Small intestine (tissue), 7 donors: ENCODE measurements at regions not wholly inside any gene's neighbourhood (a gene's known extent, or its start where the extent isn't known, plus 50 kb on each side); places are given as distances from the start of the nearest gene placed in this dataset.

Source experiments
- DNase-seq, 2 donors: peaks; one replicate each; pipeline versions ENCODE4 v3.0.0 to v3.0.0-alpha.2; 2013
- FAIRE-seq: peaks from 2 replicates; lab custom pipeline; 2012; peaks lifted over from hg19 to GRCh38; lab: Jason Lieb, UNC
- H3K27ac ChIP-seq, 3 donors: one replicate each; pipeline ENCODE4 v1.5.1; 2013; ENCODE audit warnings: low read length in 2 of 3, mild to moderate bottlenecking in 2 of 3, control low read depth in 1 of 3, inconsistent platforms in 1 of 3, low read depth in 1 of 3, moderate library complexity in 1 of 3
- H3K27me3 ChIP-seq, 3 donors: one replicate each; pipeline ENCODE4 v1.6.1; 2013; ENCODE audit warnings: low read length in 3 of 3, inconsistent platforms in 1 of 3; ENCODE audit not compliant: control insufficient read depth in 3 of 3, insufficient read depth in 3 of 3
- H3K36me3 ChIP-seq, 3 donors: one replicate each; pipeline ENCODE4 v1.6.1; 2013; ENCODE audit warnings: low read length in 3 of 3, inconsistent platforms in 1 of 3, low read depth in 1 of 3, mild to moderate bottlenecking in 1 of 3, moderate library complexity in 1 of 3; ENCODE audit not compliant: control insufficient read depth in 3 of 3, insufficient read depth in 2 of 3
- H3K4me1 ChIP-seq, 3 donors: one replicate each; pipeline ENCODE4 v1.6.1; 2013; ENCODE audit warnings: low read length in 2 of 3, inconsistent platforms in 1 of 3, low read depth in 1 of 3, mild to moderate bottlenecking in 1 of 3, moderate library complexity in 1 of 3; ENCODE audit not compliant: control insufficient read depth in 3 of 3, insufficient read depth in 2 of 3
- H3K4me3 ChIP-seq, 3 donors: one replicate each; pipeline ENCODE4 v1.5.1; 2013; ENCODE audit warnings: low read length in 3 of 3, control low read depth in 1 of 3, inconsistent platforms in 1 of 3, low read depth in 1 of 3, mild to moderate bottlenecking in 1 of 3, moderate library complexity in 1 of 3
- H3K9me3 ChIP-seq, 2 donors: one replicate each; pipeline ENCODE4 v1.6.1; 2013; ENCODE audit warnings: low read depth in 1 of 2, low read length in 1 of 2; ENCODE audit not compliant: control insufficient read depth in 2 of 2, insufficient read depth in 1 of 2
- WGBS, 3 donors: extraction: QIAGEN DNeasy Blood & Tissue Kit; methylation state at CpG; one replicate each; pipeline ENCODE4 v1.1.7; 2013; 5-methylcytosine and 5-hydroxymethylcytosine counted together
- donor health status: healthy with polysubstance abuse.
- donor health status: control.
- donor health status: control.
- donor health status: Bipolar disorder and iron deficiency.
- donor health status: healthy.

DNA sequence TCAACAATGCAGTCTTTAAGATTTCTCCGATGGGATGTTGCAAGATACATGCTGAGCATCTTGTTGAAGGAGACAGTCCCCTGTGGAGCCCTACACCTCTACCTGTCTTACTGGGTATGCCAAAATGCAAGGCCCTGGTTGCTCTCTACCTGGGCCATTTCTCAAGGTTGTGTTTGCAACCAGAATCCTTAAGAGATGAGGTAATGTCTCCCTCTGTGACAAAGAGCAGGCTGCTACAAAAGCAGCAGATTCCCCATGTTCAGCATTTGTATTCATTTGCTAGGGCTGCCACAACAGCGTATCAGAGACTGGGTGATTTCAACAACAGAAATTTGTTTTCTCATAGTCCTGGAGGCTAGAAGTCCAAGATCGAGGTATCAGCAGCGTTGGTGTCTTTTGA is 138.4 kb upstream of the RPS23 start:
- FAIRE-seq: no peak
- H3K36me3 ChIP-seq: no peaks in the 10 kb centered on the region

DNA sequence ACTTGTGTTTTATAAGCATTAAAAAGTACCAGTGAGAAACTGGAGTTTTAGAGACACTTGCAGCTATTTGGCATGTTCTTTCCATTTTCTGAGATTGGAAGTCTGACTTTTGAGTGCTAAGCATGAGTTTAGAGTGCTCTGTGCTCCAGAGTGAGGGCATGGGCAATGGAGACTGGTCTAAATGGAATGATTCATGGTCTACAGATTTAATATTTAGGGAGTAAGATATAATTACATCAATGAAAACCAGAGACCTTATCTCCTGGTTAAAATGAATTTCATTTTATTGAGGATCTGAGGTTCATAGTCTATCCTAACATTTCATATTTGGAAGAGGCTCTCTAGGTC is 135.9 kb upstream of the RPS23 start:
- no peaks in the 10 kb centered on the region for H3K36me3 ChIP-seq
- H3K9me3 ChIP-seq: no peaks in the 10 kb centered on the region
- no peak overlapping the region for H3K27ac ChIP-seq
- FAIRE-seq (no peak), DNase-seq (no peak)
- H3K27me3 ChIP-seq: no peaks in the 10 kb centered on the region
- H3K4me3 ChIP-seq: no peak overlapping the region
- H3K4me1 ChIP-seq: peaks cover 1 to 10% (median 3%) of the 10 kb centered on the region in 3 donors

More for the DNA sequence above, 138.4 kb upstream of the RPS23 start:
- Histone ChIP-seq H3K27ac (no peak overlapping the region), H3K9me3 (no peaks in the 10 kb centered on the region), H3K4me3 (no peak overlapping the region), H3K27me3 (no peaks in the 10 kb centered on the region), H3K4me1 (peaks cover 1 to 10% (median 3%) of the 10 kb centered on the region in 3 donors)
- WGBS, 3 donors: 67 to 81% (median 72%) methylated on average over 4 of the region's 4 CpGs
- DNase-seq: no peak

DNA sequence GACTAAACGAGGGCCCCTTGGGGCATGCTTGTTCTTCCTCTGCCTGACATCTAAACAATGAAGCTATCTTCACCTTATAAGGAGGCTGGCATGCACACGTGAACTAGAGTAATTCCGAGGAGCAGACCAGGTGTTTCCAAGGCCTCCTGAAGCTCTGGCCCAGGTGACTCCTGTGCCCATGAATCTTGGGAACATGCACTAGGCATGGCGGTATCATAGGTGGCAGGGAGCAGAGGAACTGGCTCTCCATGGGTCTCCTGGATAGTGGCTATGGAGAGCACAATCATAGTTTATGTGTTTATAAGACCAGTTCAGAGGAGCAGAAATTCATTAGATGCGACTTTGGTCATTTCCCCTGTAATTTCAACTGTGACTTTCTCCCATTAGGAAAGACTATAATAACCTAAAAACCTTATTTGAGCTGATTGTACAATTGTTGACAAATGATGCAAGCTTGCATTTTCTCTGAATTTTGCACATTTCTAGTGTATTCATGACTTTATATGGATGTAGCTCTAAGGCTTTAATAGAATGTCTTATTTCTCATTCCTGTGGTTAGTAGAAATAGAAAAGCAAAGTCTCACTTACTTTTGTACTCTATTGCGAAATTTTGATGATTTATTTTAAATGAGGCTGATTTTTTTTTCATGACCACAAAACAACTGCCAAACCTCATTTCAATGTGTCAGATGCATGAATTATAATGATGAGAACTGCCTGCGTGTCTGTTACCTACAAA is 135.3 kb upstream of the RPS23 start:
- H3K9me3 ChIP-seq: no peaks in the 10 kb centered on the region
- H3K27ac ChIP-seq: no peak overlapping the region
- FAIRE-seq (no peak), DNase-seq (no peak)
- peaks cover 1 to 10% (median 3%) of the 10 kb centered on the region in 3 donors for H3K4me1 ChIP-seq
- H3K4me3 ChIP-seq: no peak overlapping the region
- WGBS, 3 donors: 58 to 66% (median 61%) methylated on average over 7 of the region's 7 CpGs
- no peaks in the 10 kb centered on the region for H3K27me3 ChIP-seq
- no peaks in the 10 kb centered on the region for H3K36me3 ChIP-seq

DNA sequence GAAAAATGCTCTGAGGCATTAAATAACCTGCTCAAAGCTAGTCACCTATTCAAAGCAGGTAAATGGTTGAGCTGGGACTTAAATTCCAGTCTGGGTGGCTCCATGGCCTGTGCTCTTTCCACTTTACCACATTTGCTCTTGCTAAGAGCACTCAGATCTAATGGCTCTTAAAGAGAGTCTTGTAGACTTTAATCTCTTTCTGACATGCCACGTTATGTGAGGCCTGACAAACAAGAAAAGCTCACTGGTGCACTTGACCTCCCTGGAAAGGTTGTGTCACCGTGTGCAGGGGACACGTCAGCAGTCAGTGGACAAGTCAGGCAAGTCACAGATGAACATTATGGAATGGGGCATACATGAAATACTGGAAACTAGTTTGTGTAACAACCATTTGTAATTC is 129.9 kb upstream of the RPS23 start:
- 71 to 88% (median 88%) methylated on average over 3 of the region's 3 CpGs for WGBS, 3 donors
- H3K4me3 ChIP-seq: no peak overlapping the region
- FAIRE-seq (no peak), DNase-seq (no peak)
- H3K36me3 ChIP-seq: no peaks in the 10 kb centered on the region
- peaks cover 0 to 16% of the 10 kb centered on the region in 2 donors for H3K9me3 ChIP-seq
- H3K27ac ChIP-seq: no peak overlapping the region
- no peaks in the 10 kb centered on the region for H3K27me3 ChIP-seq
- no peaks in the 10 kb centered on the region for H3K4me1 ChIP-seq

DNA sequence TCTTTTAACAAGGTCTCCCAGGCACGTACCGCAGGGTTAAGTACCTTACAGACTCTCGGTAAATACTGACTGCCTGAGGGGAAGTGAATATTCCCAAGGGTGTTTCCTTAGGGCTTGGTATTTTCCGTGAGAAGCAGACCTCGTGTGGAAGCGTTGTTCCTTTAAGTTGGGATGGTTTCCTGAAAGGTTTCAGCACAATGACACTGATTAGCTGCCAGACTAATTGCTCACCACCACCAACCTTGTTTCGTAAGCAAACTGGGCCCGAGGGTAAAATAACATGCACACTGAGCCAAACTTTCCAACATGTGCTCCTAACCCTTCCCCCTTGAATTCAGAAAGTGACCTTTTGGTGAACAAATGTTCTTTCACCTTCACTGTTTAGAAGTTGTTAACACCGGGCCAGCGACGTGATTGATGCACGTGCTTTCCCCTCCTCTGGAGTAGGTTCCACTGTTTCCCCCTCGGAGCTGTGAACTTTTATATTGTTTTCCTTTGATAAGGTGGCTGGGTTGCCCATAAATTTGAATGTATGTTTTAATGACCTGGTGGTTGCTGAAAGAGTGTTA is 128.1 kb upstream of the RPS23 start:
- 69 to 90% (median 87%) methylated on average over 13 of the region's 13 CpGs for WGBS, 3 donors

DNA sequence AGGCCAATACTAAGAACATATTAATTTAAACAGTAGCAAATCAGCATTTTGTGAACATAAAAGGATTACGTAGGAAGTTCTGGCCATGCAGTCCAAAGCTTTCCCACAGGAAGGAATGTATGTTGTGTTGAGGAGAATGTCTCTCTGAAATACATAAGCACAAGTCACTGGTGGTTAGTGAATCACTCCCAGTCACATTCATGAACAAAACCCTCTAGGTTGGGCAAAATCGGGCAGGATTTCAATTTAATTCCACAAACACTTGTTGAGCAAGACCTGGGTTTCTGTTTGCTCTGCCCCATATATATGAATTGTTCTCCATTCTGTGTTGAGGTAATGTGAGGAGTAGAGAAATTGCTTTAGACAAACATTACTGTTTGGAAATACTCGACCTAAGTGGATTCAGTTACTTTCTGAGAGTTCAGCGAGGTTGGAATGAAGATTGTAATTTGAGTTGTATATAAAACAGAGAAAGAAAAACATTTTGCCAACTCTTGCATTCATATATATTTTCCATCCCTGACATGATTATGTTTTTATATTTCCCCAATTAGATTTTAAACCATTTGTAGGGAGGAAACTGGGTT is 127.6 kb upstream of the RPS23 start:
- Histone ChIP-seq H3K36me3 (no peaks in the 10 kb centered on the region), H3K4me3 (no peak overlapping the region), H3K4me1 (no peaks in the 10 kb centered on the region), H3K27ac (no peak overlapping the region), H3K9me3 (peaks cover 0 to 18% of the 10 kb centered on the region in 2 donors), H3K27me3 (no peaks in the 10 kb centered on the region)
- no peak for DNase-seq
- no peak for FAIRE-seq
- 82 to 92% (median 85%) methylated on average over 4 of the region's 4 CpGs for WGBS, 3 donors

More for the DNA sequence above, 128.1 kb upstream of the RPS23 start:
- no peak for FAIRE-seq
- H3K9me3 ChIP-seq: peaks cover 0 to 18% of the 10 kb centered on the region in 2 donors
- H3K4me3 ChIP-seq: no peak overlapping the region
- no peaks in the 10 kb centered on the region for H3K36me3 ChIP-seq
- DNase-seq: no peak
- no peak overlapping the region for H3K27ac ChIP-seq
- no peaks in the 10 kb centered on the region for H3K27me3 ChIP-seq
- no peaks in the 10 kb centered on the region for H3K4me1 ChIP-seq

DNA sequence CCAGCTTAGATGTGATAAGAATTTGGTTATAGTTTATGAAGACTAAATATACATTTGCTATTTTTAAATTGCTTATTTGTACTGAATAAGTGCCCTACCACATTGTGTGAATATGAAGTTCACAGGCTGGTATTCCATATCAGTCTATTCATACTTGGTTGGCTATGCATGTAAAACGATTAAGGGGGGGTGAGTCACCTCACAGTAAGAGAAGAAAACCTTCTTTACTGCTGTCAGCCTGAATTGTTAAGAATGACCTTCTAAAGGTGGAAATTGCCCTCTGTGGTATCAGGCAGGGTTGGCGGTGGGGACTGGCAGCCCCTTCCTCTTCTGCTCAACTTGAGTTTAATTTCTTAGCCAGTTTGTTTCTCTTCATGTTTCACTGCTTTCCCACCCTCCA is 127.0 kb upstream of the RPS23 start:
- Histone ChIP-seq H3K36me3 (no peaks in the 10 kb centered on the region), H3K4me1 (no peaks in the 10 kb centered on the region), H3K9me3 (peaks cover 0 to 18% of the 10 kb centered on the region in 2 donors), H3K4me3 (no peak overlapping the region), H3K27me3 (no peaks in the 10 kb centered on the region), H3K27ac (no peak overlapping the region)
- no peak for DNase-seq
- no peak for FAIRE-seq
- 65 to 84% (median 67%) methylated on average over 2 of the region's 2 CpGs for WGBS, 3 donors

DNA sequence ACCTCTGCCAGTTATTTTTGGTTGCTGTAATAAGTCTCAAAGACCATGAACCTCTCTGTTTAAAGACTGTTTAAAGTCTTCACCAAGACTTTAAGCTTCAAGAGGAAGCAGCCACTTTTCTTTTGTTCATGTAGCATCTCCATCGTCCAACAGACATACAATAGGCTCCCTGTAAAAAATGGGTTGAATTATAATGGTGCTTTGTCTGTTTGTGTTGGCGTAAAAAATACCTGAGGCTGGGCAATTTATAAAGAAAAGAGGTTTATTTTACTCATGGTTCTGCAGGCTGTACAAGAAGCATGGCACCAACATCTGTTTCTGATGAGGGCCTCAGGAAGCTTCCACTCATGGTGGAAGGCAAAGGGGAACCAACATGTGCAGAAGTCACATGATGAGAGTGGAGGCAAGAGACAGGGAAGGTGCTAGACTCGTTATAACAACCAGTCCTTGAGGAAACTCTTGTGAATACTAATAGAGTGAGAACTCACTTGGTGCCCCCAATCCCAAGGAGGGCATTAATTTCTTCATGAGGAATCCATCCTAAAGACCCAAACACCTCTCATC is 126.3 kb upstream of the RPS23 start:
- no peak for DNase-seq
- Histone ChIP-seq H3K4me1 (no peaks in the 10 kb centered on the region), H3K9me3 (peaks cover 0 to 18% of the 10 kb centered on the region in 2 donors), H3K4me3 (no peak overlapping the region), H3K27me3 (no peaks in the 10 kb centered on the region), H3K27ac (no peak overlapping the region), H3K36me3 (no peaks in the 10 kb centered on the region)
- FAIRE-seq: no peak
- 67 to 87% (median 86%) methylated on average over 3 of the region's 3 CpGs for WGBS, 3 donors
